Heart left ventricle (tissue), 13 donors: ENCODE measurements at regions not wholly inside any gene's neighbourhood (a gene's known extent, or its start where the extent isn't known, plus 50 kb on each side); places are given as distances from the start of the nearest gene placed in this dataset.

ENCODE experiments used
- CTCF ChIP-seq, 12 donors: fragments of 200-600 bp; sonication (generic) in 4 of 12; IDR thresholded peaks; one replicate each; pipeline versions ENCODE4 v1.5.0 to v1.8.0; 2018 to 2022; ENCODE audit warnings: antibody characterized with exemption in 12 of 12, mild to moderate bottlenecking in 5 of 12
- POLR2A ChIP-seq, 2 donors: fragments of 450-650 bp; IDR thresholded peaks; one replicate each; pipeline ENCODE4 v1.6.1; 2017; ENCODE audit warnings: antibody characterized with exemption in 2 of 2, mild to moderate bottlenecking in 2 of 2, moderate library complexity in 2 of 2
- donor health status: ischemic (EF 13 %, LVEDD 7.1; RV severe dilation, severe dysfunction).
- donor health status: DM: no; HTN: yes; CAD: no.
- donor health status: DM: no; HTN: no; CAD: no.
- donor health status: ischemic (EF 25% LVEDD 6.9; RV normal size, moderate dysfunction).
- donor health status: ischemic (EF 25% LVEDD 5.7; RV mildly dilated, moderate dysfunction).
- donor health status: ischemic (EF 35%, LVEDD 5.7; RV mildly dilated, moderate dysfunction).
- donor health status: nonischemic (EF 11% LVEDD 7.7; RV severe dilation, severe dysfunction).
- donor health status: DM: yes; HTN: yes; CAD: no.
- donor health status: PGD.
- donor health status: ischemic (EF 29% LVEDD 5.4; RV normal size, mild dysfunction).
- donor health status: nonischemic (EF 23%, LVEDD 6.1; RV moderate dilation, normal function).

DNA sequence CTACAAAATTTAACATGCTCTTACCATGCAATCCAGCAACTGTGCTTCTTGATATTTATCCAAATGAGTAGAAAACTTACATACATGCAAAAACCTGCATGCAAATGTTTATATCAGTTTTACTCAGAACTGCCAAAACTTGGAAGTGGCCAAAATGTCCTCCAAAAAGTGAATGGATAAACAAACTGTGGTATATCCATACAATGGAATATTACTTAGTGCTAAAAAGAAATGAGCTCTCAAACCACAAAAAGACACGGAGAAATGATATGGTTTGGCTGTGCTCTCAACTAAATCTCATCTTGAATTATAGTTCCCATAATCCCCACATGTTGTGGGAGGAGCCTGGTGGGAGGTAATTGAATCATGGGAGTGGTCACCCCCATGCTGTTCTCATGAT is 267.2 kb downstream of the ZEB2 start:
- no peak for TF ChIP-seq CTCF (IDR thresholded peaks at IDR 0.05)
- no peak for TF ChIP-seq POLR2A (IDR thresholded peaks at IDR 0.05)
